ENCODE measurements at regions not wholly inside any gene's neighbourhood (a gene's known extent, or its start where the extent isn't known, plus 50 kb on each side); places are given as distances from the start of the nearest gene placed in this dataset.

DNA sequence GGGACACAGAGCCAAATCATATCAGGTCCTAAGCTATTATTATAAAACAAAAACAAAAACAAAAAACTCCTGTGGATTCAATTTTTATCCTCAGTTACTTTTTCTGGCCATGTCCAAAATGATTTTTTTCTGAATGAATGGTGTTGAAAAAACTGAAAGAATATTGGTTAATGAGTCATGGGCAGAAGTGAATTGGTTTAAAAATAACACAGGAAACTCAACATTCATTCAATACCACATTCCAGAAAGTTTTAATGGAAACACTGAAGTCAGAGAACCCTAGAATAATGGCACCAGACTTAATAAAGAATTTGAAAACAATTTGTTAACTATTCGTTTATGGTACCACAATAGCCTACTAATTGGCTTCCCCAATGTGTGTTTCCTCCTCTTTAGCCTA, 102.4 kb upstream of the CDH9 start:
- TF ChIP-seq, protein P1, sequence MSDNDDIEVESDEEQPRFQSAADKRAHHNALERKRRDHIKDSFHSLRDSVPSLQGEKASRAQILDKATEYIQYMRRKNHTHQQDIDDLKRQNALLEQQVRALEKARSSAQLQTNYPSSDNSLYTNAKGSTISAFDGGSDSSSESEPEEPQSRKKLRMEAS (IDR thresholded peaks at IDR 0.05) = no peak
- TF ChIP-seq RAD21 (IDR thresholded peaks at IDR 0.05; ENCODE audit: low read depth) = no peak
- TF ChIP-seq YY1 (IDR thresholded peaks at IDR 0.05; ENCODE audit: low read depth) = no peak
- no peak for TF ChIP-seq EP300 (IDR thresholded peaks at IDR 0.05; ENCODE audit: borderline replicate concordance)
- no peak for TF ChIP-seq FOXM1 (IDR thresholded peaks at IDR 0.05; ENCODE audit: borderline replicate concordance, low read depth)
- TF ChIP-seq TAF1 (IDR thresholded peaks at IDR 0.05; ENCODE audit: low read depth) = no peak
- TF ChIP-seq TCF12 (IDR thresholded peaks at IDR 0.05; ENCODE audit: low read depth) = no peak
- TF ChIP-seq CREB1 (IDR thresholded peaks at IDR 0.05; ENCODE audit: low read depth) = no peak
- no peak for TF ChIP-seq CEBPB (IDR thresholded peaks at IDR 0.05)
- TF ChIP-seq, protein P2, sequence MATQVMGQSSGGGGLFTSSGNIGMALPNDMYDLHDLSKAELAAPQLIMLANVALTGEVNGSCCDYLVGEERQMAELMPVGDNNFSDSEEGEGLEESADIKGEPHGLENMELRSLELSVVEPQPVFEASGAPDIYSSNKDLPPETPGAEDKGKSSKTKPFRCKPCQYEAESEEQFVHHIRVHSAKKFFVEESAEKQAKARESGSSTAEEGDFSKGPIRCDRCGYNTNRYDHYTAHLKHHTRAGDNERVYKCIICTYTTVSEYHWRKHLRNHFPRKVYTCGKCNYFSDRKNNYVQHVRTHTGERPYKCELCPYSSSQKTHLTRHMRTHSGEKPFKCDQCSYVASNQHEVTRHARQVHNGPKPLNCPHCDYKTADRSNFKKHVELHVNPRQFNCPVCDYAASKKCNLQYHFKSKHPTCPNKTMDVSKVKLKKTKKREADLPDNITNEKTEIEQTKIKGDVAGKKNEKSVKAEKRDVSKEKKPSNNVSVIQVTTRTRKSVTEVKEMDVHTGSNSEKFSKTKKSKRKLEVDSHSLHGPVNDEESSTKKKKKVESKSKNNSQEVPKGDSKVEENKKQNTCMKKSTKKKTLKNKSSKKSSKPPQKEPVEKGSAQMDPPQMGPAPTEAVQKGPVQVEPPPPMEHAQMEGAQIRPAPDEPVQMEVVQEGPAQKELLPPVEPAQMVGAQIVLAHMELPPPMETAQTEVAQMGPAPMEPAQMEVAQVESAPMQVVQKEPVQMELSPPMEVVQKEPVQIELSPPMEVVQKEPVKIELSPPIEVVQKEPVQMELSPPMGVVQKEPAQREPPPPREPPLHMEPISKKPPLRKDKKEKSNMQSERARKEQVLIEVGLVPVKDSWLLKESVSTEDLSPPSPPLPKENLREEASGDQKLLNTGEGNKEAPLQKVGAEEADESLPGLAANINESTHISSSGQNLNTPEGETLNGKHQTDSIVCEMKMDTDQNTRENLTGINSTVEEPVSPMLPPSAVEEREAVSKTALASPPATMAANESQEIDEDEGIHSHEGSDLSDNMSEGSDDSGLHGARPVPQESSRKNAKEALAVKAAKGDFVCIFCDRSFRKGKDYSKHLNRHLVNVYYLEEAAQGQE (IDR thresholded peaks at IDR 0.05; ENCODE audit: low read depth) = no peak
- TF ChIP-seq NFIC (IDR thresholded peaks at IDR 0.05) = no peak
- no peak for TF ChIP-seq EGR1 (IDR thresholded peaks at IDR 0.05)

Measured in Ishikawa (cell line).